GM18951 (cell line): ENCODE measurements at regions not wholly inside any gene's neighbourhood (a gene's known extent, or its start where the extent isn't known, plus 50 kb on each side); places are given as distances from the start of the nearest gene placed in this dataset.

Experiments
- POLR2A ChIP-seq: IDR thresholded peaks from 4 replicates; pipeline ENCODE4 v1.6.1; 2011; ENCODE audit warnings: mild to moderate bottlenecking; ENCODE audit not compliant: insufficient read length, insufficient read depth; ENCODE audit errors: extremely low read depth
- in situ Hi-C: fragments of 300-500 bp; cut with MboI; formaldehyde crosslinking; loops from one replicate; pipeline ENCODE4 v1.12.0; 2022; ENCODE audit warnings: low sequenced_read_pairs, mixed read lengths, inconsistent platforms; ENCODE audit not compliant: unreplicated experiment

- in situ Hi-C loops = no loop called here
- no peak for TF ChIP-seq POLR2A
Observed at GRCh38 chr2:180516232-180516631, 464.2 kb upstream of the UBE2E3 start.

- in situ Hi-C loops = no loop called here
- no peak for TF ChIP-seq POLR2A
Observed at GRCh38 chr2:180513389-180513788, 467.0 kb upstream of the UBE2E3 start.

- in situ Hi-C loops = no loop called here
- no peak for TF ChIP-seq POLR2A
Observed at GRCh38 chr2:180508458-180508857, 471.9 kb upstream of the UBE2E3 start.

- in situ Hi-C loops = no loop called here
- TF ChIP-seq POLR2A = no peak
Observed at GRCh38 chr2:180507028-180507427, 473.4 kb upstream of the UBE2E3 start.

DNA sequence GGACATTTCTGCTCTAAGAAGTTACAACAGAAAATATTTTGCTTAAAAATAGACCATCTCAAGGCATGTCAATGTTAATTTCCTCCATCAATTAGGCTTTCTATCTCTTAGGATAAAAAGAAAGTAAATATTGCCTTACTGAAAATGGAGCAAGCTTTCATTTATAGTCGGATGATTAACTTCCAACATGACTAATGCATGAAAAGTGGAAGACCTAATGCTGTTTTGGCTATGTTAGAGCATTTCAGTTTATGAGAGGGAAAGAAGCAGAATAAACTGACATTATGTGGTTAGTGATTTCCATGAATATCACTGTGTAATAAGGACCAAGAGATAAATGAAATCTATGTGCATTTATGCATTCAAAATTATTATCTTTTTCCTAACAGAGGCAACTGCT is 475.2 kb upstream of the UBE2E3 start:
- TF ChIP-seq POLR2A = no peak
- in situ Hi-C loops = no loop called here

GRCh38 chr2:180497621-180498152 is 482.7 kb upstream of the UBE2E3 start:
- in situ Hi-C loops = no loop called here
- no peak for TF ChIP-seq POLR2A

DNA sequence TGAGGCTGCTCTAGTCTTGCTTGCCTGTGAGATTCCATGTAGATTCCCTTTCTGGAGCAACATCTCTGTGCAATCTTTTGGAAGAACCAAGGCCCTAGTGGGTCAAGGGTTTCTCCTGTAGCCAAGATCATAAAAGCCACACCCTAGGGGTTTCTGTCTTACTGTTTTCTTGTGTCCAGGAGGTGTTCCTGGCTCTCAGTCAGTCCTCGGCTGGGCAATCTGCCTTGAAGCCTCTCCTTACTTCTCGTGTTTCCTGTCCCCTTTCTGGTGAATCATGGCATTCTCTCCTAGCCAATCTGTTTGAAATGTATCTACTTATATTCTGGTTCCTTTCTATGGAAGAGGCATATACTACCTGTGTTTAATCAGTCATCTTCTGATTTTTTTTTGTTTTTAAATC is 484.8 kb upstream of the UBE2E3 start:
- TF ChIP-seq POLR2A = no peak
- in situ Hi-C loops = no loop called here

DNA sequence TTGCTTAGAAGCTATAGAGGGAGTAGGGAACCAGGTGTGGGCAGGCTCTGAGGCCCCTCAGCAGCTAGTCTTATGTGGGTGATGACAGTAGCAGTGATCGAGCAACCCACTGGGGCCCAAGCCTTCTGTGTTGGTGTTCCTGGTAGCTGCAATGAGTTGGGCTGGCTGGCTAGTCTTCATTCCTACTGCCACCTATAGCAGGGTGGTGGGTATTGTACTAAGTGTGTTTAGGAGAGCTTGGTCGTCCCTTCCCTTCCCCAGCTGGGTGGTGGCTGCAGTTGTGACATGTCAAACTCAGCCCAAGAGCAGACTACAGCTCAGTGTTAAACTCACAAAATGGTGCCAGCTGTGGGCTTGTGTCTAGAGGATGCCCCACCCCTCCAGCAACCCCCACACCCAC is 486.1 kb upstream of the UBE2E3 start:
- in situ Hi-C loops = no loop called here
- TF ChIP-seq POLR2A = no peak

DNA sequence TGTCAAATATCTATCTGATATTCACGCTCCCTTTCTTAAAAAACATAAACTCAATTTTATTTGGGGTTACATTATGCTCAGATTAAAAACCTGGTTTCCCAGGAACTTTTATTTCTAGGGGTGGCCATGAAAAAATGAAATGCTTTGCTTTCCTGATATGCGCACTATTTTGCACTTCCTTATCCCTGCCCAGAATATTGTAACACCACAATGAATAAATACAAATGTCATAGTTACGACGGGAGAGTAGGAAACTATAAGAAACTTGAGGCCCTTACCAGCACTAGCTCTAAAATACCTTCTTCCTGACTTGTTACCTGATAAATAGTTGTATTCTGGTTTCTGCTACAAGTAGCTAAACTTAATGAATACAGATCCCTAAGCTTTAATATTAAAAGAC is 475.6 kb upstream of the CWC22 start:
- in situ Hi-C loops = no loop called here
- TF ChIP-seq POLR2A = no peak

DNA sequence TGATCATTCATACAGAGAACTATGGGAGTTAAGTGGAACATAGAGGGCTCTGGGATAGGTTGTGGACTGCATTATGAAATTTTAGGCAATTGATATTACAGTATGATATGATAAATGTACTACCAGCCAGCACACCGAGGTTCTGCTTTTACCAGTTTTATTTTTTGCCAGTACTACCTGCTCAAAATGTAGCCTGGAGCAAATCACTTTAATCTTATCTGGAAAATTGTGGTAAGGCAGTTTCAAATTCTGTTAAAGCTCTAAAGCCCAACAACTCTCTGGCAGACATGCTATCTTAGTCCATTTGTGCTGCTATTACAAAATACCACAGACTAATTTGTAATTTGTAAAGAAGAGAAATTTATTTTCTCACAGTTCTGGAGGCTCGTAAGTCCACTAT is 474.9 kb upstream of the CWC22 start:
- TF ChIP-seq POLR2A = no peak
- in situ Hi-C loops = no loop called here

DNA sequence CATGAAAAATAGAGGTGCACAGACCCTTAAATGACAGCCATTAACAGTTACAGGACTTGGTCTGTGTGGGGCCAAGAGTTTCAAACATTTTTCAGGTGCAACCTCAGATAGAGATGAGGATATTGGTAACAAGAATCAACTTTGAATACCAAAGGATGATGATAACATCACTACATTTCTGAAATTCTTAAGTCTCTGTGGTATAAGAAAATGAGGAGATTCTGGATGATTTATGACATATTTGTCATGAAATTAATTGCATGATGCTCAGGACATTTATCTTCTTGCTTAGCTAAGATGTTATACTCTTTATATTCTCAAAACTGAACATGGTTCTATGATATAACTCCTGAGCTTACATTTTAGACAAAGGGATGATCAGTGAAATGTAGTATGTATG is 471.8 kb upstream of the CWC22 start:
- in situ Hi-C loops = no loop called here
- no peak for TF ChIP-seq POLR2A

- in situ Hi-C loops = no loop called here
- TF ChIP-seq POLR2A = no peak
Observed at GRCh38 chr2:180474716-180475115, 467.6 kb upstream of the CWC22 start.

- no peak for TF ChIP-seq POLR2A
- in situ Hi-C loops = no loop called here
Observed at GRCh38 chr2:180473456-180473855, 466.4 kb upstream of the CWC22 start.

DNA sequence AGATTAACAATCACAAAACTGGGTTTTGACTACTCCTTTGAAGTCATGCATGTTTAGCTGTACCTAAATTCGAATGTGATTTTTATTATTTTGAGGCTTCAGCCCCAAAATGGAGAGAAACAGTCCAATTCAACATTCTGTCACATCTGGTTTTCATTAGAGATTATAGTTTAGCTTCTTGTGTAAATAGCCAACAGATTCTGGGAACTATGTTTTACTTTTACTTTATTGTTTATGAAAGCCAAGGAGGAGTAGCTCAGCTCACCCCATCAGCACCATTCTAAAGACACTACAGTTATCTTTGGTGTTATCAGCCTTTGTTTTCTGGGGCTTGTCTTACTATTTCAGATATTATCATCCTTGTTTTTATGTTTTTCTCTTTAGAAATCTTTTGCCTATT is 465.0 kb upstream of the CWC22 start:
- in situ Hi-C loops = no loop called here
- TF ChIP-seq POLR2A = no peak

- in situ Hi-C loops = no loop called here
- no peak for TF ChIP-seq POLR2A
Observed at GRCh38 chr2:180463608-180464007, 456.5 kb upstream of the CWC22 start.
